RWPE2 (cell line): ENCODE measurements at regions not wholly inside any gene's neighbourhood (a gene's known extent, or its start where the extent isn't known, plus 50 kb on each side); places are given as distances from the start of the nearest gene placed in this dataset.

Source experiments
- ATAC-seq: fragments of 200-7000 bp; cut with Tn5 transposase; 3 replicates; pipeline ENCODE4 v1.9.1; 2021; ENCODE audit warnings: low read depth
- DNase-seq: peaks from one replicate; pipeline ENCODE4 v3.0.0-alpha.2; 2020; ENCODE audit warnings: low spot score
- H3K27ac ChIP-seq: fragments of 450-650 bp; 2 replicates; pipeline ENCODE4 v1.5.1; 2017; ENCODE audit warnings: mild to moderate bottlenecking; ENCODE audit not compliant: poor library complexity, severe bottlenecking
- H3K27me3 ChIP-seq: fragments of 250-450 bp; sonication (Bioruptor Pico); 2 replicates; pipeline ENCODE4 v1.5.1; 2021; ENCODE audit warnings: mild to moderate bottlenecking, moderate library complexity; ENCODE audit not compliant: insufficient read depth, poor library complexity, severe bottlenecking
- H3K36me3 ChIP-seq: fragments of 250-450 bp; sonication (Bioruptor Pico); 2 replicates; pipeline ENCODE4 v1.5.1; 2020; ENCODE audit warnings: low read depth, mild to moderate bottlenecking, moderate library complexity
- H3K4me1 ChIP-seq: fragments of 250-450 bp; sonication (Bioruptor Pico); 2 replicates; pipeline ENCODE4 v1.5.1; 2021; ENCODE audit warnings: mild to moderate bottlenecking, moderate library complexity; ENCODE audit not compliant: insufficient read depth, poor library complexity, severe bottlenecking
- H3K4me3 ChIP-seq: fragments of 250-450 bp; sonication (Bioruptor Pico); 2 replicates; pipeline ENCODE4 v1.5.1; 2021; ENCODE audit warnings: mild to moderate bottlenecking, moderate library complexity; ENCODE audit not compliant: severe bottlenecking
- H3K9me3 ChIP-seq: fragments of 250-450 bp; sonication (Bioruptor Pico); 2 replicates; pipeline ENCODE4 v1.5.1; 2021; ENCODE audit warnings: mild to moderate bottlenecking, moderate library complexity; ENCODE audit not compliant: severe bottlenecking
- TF ChIP-seq, protein P1 (sequence below): fragments of 450-650 bp; IDR thresholded peaks from one replicate; pipeline ENCODE4 v1.5.1; 2017; ENCODE audit warnings: mild to moderate bottlenecking, moderate library complexity; ENCODE audit not compliant: poor library complexity, severe bottlenecking

DNA sequence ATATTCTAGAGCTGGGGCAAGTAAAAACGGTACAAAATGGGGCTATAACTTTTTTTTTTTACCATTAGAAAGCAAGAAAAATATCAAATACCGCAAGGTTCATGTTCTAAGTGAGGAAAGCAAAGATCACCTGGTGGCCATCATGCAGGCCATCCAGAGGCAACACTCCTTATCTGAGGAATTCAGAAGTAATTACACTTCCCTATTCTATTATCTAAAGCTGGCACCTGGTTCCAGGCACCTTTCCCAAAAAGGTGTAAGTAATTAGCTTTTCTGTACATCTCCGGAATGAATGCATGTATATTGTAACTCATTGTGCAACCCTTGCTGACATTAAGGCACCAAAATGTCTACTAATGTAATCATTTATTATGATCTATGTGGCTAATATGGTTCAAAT, 152.5 kb upstream of the GYPC start:
- Histone ChIP-seq H3K9me3 (no peaks in the 10 kb centered on the region), H3K4me1 (no peaks in the 10 kb centered on the region), H3K36me3 (no peaks in the 10 kb centered on the region), H3K4me3 (no peak overlapping the region), H3K27me3 (no peaks in the 10 kb centered on the region), H3K27ac (no peak overlapping the region)
- DNase-seq: no peak
- TF ChIP-seq, protein P1, sequence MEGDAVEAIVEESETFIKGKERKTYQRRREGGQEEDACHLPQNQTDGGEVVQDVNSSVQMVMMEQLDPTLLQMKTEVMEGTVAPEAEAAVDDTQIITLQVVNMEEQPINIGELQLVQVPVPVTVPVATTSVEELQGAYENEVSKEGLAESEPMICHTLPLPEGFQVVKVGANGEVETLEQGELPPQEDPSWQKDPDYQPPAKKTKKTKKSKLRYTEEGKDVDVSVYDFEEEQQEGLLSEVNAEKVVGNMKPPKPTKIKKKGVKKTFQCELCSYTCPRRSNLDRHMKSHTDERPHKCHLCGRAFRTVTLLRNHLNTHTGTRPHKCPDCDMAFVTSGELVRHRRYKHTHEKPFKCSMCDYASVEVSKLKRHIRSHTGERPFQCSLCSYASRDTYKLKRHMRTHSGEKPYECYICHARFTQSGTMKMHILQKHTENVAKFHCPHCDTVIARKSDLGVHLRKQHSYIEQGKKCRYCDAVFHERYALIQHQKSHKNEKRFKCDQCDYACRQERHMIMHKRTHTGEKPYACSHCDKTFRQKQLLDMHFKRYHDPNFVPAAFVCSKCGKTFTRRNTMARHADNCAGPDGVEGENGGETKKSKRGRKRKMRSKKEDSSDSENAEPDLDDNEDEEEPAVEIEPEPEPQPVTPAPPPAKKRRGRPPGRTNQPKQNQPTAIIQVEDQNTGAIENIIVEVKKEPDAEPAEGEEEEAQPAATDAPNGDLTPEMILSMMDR: no peak
- ATAC-seq: no peak

DNA sequence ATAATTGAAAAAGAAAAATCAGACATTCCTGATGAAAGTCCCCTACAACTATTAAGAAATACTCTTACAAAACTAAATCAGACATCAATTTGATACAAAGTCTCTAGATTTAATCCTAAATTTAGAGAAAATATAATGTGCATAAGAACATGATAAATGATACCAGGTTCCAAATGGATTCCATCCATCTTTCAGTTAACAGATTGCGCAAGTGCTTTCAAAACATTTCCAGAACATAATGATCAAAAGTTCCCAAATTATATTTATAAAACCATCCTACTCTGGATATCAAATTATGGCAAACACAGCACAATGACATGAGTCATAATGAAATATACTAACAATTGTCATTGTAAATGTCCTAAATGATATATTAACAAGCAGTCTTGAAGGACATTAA, 151.0 kb upstream of the GYPC start:
- TF ChIP-seq, protein P1: no peak
- no peak for DNase-seq
- no peaks in the 10 kb centered on the region for H3K4me1 ChIP-seq
- no peak overlapping the region for H3K4me3 ChIP-seq
- no peak for ATAC-seq
- no peaks in the 10 kb centered on the region for H3K9me3 ChIP-seq
- H3K27me3 ChIP-seq: no peaks in the 10 kb centered on the region
- no peak overlapping the region for H3K27ac ChIP-seq
- no peaks in the 10 kb centered on the region for H3K36me3 ChIP-seq

DNA sequence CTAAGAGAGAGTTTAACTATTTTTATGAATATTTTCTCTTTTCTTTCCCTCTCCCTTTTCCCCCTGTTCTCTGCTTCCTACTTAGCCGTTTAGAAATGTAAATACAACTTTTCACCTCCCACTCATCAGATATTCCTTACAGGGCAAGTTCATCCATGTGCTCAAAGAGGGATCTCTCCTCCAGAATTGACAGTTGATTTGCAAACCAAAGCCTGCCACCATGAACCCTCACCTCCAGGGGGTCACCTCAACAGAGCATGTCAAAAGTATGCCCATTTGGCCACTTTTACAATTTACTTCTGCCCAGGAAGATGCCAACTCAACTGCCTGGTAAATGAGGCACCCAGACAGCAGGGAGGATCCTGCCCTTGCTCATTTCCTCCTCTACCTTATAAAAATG, 149.2 kb upstream of the GYPC start:
- no peaks in the 10 kb centered on the region for H3K4me1 ChIP-seq
- DNase-seq (no peak), ATAC-seq (no peak)
- no peak overlapping the region for H3K27ac ChIP-seq
- no peaks in the 10 kb centered on the region for H3K36me3 ChIP-seq
- H3K4me3 ChIP-seq: no peak overlapping the region
- H3K27me3 ChIP-seq: no peaks in the 10 kb centered on the region
- H3K9me3 ChIP-seq: no peaks in the 10 kb centered on the region
- TF ChIP-seq, protein P1: no peak

DNA sequence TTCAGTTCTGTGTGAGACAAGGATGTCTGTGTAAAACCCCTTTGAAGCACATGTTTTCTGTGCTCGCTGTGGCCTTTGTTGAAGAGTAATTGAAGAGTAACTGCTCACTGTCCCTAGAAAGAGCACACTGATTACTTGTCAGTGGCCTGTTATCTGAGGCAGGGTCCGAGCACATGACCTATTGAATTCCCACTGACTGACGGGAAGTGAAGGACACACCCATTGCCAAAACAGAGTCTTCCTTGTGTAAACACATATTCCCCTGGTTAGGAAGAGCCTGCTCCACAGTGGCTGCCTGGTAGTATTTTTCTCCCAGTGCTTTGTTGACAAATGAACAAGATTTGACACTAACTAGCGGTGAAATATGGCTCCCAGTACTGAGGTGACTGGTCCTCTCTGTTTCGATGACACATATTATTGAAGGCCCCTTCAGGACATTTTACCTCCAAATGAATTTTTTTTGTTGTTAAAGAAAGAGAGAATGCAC, 148.5 kb upstream of the GYPC start:
- no peak for DNase-seq
- Histone ChIP-seq H3K27me3 (no peaks in the 10 kb centered on the region), H3K27ac (no peak overlapping the region)

DNA sequence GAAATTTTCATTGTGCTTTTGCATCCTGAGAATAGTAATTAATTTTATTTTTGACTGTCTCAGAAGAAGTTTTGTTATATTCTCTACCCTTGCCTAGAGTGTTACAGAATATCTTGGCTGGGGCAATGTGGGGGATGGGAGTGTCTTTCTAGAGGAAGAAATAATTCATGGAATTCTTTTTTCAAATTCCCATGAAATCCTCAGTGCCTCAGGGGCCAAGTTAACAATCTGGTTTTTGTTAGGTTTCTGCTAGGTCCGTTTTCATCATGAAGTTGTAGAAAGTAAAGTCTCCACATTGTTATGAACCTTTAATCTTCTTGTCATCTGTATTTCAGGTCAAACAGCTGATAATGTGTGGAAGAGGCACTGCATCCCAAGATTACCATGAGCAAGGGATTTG, 145.6 kb upstream of the GYPC start:
- no peak for DNase-seq
- Histone ChIP-seq H3K4me1 (no peaks in the 10 kb centered on the region), H3K9me3 (no peaks in the 10 kb centered on the region), H3K27ac (no peak overlapping the region), H3K27me3 (no peaks in the 10 kb centered on the region), H3K4me3 (no peak overlapping the region), H3K36me3 (no peaks in the 10 kb centered on the region)
- no peak for ATAC-seq
- TF ChIP-seq, protein P1: no peak

More for the DNA sequence above, 148.5 kb upstream of the GYPC start:
- H3K4me3 ChIP-seq: no peak overlapping the region
- TF ChIP-seq, protein P1: no peak
- H3K9me3 ChIP-seq: no peaks in the 10 kb centered on the region
- H3K4me1 ChIP-seq: no peaks in the 10 kb centered on the region
- ATAC-seq: no peak
- H3K36me3 ChIP-seq: no peaks in the 10 kb centered on the region
